ENCODE measurements at regions not wholly inside any gene's neighbourhood (a gene's known extent, or its start where the extent isn't known, plus 50 kb on each side); places are given as distances from the start of the nearest gene placed in this dataset.
"Not testable (repeated sequence)": the region's sequence is repeated elsewhere in the genome, so short reads cannot be mapped to it uniquely, and the experiment has no call there.

DNA sequence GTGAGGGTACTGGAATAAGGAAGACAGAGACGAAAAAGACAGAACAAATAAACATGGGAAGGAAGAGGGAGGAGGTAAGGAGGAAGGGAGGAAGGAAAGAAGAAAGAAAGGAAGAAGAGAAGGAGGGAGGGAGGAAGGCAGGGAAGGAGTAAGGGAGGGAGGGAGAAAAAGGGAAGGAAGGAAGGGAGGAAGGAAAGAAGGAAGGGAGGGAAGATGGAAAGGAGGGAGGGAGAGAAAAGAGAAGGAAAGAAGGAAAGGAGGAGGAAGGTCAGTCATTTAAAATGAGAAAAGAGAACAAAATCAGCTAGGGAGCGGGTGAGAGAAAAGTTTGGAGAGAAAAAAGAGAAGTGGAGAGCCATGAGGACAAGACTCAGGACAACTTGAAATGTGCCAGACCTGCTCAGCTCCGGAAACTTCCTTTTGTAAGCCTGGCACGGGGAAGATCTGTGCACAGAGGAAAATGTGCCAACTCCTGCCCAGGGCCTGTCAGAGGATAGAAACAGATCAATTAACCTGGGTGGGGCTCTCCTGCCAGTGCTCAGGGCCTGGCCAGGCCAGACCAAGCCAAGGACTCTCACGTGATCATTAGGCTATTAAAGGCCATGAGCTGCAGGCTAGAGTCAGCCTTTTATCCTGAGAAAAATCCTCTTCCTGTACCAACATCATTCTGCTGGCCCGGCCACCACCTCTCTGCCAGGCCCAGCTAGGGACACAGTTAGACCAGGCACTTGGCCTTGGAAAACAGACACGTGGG lies 50.1 kb upstream of the BCL6 start:
- DNase-seq, result no peak

DNA sequence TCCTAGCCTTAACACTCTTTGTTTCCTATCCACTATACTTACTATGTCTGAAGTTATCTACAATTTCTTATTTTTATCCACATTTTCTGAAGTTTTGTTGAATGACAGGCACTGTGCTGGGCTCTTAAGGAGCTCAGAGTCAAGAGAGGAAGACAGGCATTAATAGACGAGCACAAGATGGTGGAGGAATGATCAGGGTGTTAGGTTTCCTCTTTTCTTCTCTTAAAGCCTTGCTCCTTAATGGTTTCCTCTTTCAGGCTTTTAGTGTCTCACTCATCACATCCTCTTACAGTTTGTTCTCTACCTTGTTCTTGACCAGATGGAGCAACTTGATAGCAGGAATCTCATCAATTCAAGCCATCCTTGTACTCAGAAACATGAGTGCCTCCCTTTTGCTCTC lies 52.9 kb upstream of the BCL6 start:
- DNase-seq, result no peak

DNA sequence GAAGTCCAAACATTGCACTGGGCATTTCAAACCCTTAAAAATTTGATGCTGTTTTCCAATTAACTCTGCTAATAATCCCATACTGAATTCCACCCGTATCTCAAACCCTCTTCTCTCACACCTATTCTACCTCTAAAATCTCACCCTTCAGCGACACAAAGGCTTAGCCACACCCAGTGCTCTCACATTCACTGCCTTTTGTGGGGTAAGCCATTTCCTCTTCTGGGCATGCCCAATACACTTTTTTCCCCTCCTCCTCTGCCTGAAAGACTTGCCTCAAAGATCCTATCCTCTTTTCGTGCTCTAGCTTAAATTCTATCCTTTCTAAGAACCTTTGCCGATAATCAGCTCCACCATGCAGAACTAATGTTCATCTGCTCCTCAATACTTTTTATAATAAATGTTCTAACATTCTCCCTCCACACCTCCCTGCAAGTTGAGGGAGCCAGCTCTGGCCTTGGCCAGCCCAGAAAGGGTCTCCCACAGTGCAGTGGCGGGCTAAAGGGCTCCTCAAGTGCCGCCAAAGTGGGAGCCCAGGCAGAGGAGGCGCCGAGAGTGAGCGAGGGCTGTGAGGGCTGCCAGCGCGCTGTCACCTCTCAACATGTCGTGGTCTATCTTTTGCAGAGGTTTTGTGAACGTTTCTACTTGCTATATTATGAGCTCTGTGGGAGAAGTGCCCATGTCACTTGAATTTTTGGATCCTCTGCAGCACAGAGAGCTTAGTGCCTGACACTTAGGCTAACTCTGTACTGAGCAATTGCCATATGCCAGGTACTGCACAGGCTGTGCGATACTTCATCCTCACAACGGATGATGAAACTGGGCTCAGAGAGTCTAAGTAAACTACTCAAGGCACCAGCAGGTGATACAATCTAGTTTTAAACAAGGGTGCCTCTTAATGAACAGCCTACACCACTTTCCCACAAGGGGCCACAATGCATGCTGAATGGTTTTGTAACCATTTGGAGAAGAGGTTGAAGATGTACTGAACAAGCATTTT lies 53.6 kb upstream of the BCL6 start:
- DNase-seq, result peak; percentile 20

DNA sequence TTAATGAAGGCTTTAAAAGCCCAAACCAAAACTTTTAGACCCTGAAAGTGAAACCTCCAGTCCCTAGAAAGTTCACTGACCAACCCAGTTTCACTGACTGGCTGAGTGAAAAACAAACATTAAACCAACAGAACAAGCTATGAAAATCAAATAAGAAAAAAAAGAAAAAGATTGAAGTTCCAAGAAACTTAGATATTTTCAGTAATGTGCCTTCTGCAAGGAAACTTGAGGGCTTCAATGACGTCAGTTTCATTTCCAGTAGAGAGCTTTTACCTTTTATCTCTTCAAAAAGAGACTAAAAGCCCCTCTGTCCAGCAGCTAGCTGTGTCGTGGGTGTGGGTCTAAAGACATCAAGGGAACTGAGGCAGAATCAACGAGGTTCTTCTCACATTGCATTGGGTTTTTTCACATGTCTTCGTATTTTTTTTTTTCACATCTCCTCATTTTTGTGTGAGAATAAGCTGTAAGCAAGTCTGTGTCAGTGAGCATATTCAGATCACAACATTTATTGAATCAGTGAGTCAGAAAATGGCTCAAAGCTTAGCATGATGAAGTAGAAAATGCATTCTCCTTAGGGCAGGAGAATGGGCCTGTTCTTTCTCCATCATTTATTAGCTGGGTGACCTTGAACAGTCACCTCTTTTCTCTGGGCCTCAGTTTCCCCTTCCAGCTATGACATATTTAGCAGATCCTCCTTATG lies 54.8 kb upstream of the BCL6 start:
- no peak for DNase-seq

DNA sequence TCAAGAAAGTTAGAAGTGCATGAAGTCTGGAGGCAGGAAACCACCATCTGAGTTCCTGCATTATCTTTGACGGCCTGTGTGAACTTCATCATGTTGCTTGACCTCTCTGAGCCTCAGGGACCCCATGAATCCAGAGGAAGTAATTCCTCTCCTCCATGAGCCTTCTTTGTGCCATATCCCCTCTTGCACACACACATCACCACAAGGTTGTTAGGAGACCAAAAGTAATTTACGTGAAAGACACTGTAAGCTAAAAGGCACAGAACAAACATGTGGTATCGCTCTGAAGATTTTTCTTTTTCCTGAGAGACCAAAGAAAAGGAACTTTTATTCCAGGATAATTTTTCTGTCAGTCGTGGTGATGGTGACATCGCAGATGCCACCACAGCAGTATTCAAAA lies 55.9 kb upstream of the BCL6 start:
- no peak for DNase-seq

DNA sequence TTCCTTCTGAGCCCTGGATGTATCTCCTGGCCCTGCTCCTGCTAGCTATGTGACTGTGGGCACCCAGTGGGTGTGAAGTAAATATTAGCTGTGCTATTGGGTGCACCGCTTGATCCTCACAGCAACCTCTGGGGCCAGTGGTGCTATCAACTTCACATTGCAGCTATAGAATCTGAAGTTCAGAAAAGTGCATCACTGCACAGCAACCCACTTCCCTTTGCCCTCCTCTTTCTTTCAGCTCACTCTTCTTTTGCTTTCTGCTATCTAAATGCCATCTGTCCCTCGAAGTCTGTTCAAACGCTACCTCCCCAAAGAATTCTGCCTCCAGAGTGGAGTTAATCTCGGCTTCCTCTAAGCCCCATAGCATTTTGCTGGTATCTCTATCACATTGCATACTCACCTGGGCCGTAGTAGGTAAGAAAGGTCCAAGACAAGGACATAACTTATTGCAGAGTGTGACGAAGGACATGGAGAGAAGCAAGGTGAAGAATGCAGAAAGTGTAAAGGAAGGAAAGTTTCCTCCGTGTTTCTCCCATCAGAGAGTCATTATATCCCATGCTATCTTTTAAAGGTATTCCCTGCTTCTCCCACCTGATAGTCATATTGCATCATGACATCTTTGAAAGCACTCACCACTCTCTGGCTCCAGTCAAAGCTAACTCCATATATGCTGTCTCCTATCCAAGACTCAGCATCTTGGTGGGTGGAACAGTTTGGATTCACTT lies 57.1 kb upstream of the BCL6 start:
- DNase-seq, result no peak

DNA sequence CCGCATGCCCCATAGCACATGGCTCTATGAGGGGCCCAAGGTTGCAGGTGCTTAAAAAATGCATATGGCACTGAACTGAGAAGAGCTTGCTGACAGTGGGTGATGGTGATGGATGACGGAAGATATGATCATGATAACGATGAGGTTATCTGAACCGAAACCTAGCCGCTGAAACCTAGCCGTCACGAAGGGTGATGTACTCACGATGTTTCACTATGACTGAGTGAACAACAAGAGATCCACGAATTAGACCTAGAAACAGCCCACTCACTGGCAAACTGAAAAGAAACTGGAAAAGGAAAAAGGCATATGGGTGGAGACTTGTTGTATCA lies 57.6 kb upstream of the BCL6 start:
- peak; percentile 29 for DNase-seq

DNA sequence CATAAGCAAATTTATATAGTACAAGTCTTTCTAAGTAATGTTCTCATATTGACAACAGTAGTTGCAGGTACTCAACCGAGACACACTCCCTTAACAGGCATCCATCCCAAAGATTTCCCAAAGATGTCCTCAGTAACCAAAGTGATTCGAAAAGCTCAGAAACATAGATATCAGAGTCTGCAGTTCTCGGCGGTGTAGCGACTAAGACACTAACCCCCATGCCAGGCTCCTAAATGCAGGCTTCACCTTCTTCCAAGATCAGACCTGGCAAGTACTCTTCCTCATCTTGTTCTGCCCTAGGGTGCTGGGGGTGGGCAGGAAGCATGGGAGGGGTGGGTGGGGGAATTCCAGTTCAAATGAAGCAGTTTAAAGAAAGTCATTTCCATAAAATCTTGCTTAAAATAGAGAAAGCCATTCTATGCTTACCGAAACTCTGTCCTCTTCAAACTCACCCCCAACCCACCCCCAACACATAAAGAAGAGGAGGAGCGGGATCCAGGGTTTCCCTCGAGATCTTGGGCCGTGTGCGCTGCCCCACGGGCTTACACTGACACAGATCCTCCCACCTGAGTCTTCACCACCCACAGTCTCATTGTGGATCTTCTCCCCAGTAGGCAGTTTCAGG lies 59.0 kb upstream of the BCL6 start:
- DNase-seq, result no peak

DNA sequence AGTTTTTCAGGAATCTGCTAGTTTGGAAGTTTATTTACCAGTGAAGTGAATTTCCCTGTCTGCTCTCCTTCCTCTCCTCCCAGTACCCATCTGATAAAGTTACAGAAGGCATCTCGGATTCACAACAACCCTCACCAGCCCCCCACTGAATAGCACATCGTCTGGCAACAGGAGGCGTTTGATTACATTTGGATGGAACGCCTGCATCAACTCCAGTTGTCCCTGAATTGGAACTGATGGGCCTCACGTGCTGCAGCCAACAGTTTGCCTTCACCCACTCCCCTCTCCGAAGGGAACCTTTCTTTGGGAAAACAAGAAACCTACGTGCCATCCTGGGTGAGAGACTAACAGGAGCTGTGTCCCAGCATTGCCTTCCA lies 59.5 kb upstream of the BCL6 start:
- DNase-seq, result no peak

DNA sequence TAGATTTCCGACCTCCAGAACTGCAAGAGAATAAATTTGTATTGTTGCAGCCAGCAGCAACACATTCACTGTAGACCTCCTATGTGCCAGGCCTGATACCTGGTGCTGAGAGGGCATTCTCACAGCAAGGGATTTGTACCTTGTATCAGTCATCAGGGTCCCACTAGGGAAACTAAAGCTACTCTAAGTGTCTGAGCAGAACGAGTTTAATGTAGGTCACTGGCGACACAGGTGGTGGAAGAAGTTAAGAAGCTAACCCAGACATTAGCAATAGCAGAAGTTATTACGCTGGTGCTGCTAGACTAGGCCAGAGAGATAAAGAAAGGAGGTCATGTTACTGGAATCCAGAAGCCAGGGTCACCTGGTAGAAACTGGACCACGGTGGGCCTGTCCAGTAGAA lies 60.5 kb upstream of the BCL6 start:
- no peak for DNase-seq

DNA sequence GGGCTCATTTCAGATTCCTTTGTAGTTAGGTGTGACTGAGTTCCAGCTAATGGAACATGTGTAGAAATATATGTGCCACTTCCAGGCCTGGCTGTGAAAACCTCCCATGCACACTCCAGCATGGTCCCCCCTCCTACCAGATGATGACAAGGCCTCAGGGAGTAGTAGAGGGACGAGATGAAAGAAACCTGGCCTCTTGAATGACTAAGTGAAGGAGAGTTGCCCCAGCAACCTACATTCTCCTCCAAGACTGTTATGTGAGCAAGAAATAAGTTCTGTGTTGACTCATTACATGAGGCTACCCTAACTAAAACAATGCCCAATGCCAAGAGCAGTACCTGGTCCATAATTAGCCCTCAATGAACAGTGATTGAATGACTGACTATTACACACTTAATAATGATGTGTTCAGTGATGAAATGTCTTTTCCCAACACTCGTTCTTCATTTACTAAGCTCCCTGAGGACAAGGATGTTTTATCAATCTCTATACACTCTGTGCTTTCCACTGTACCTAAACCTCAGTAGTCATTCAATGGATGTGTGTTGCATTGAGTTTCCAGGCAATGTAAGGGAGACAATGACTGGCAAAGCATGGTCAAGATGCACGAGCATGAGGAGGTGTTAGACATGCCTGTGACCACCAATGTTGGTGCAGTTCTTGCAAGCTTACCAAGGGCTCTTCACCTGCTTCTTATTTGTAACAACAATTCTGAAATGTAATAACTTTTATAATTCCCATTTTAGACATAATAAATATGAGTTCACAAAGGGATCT lies 62.0 kb upstream of the BCL6 start:
- no peak for DNase-seq

DNA sequence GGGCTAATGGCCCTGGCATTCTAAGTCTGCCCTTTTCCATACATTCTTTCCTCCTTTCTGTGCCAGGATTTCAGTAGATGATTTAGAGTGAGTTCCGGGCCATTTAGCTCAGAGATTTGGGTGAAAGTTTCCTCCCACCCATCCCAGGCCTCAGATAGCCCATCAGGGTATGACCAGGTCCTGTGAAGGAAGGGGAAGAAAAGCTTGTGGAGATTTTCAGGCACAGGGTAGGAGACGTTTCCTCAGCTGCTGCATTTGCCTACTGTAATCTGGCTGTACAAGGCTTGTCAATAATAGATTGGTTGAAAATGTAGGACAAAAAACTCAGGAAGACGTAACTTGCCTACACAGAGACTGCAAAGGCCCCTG lies 63.2 kb upstream of the BCL6 start:
- no peak for DNase-seq

DNA sequence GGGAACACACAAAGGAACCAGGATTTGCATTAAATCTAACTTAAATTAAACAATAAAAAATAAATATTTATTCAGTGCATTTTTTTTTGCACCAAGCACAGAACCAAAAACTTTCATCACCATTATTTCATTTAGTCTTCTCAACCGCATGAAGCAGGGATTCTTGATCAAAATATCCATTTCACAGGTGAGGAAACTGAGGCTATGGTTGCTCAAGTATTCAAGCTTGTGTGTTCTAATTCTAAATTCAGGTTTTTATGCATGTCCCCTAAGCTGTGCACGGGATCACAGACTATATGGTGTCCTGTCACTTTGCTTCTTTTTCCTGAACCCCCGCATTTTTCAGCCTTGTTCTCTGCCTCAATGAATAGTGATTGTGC lies 64.3 kb upstream of the BCL6 start:
- DNase-seq, result no peak

DNA sequence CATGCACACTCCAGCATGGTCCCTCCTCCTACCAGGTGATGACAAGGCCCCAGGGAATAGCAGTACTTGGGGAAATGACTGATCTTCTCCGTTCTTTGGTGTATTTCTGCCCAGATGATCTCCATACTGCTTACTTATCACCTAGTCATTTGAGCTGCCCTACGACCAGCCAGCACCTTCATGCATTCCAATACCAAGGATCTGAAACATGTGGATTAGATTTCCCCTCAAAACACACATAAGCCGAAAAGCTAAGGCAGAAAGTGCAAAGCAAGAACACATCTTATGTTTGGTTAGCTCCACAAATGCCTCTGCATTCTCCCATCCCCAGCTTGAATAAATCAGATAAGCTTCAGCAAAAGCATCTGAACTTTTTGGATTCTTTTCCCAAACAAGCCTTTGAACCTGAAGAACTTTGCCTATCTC lies 64.8 kb upstream of the BCL6 start:
- no peak for DNase-seq

DNA sequence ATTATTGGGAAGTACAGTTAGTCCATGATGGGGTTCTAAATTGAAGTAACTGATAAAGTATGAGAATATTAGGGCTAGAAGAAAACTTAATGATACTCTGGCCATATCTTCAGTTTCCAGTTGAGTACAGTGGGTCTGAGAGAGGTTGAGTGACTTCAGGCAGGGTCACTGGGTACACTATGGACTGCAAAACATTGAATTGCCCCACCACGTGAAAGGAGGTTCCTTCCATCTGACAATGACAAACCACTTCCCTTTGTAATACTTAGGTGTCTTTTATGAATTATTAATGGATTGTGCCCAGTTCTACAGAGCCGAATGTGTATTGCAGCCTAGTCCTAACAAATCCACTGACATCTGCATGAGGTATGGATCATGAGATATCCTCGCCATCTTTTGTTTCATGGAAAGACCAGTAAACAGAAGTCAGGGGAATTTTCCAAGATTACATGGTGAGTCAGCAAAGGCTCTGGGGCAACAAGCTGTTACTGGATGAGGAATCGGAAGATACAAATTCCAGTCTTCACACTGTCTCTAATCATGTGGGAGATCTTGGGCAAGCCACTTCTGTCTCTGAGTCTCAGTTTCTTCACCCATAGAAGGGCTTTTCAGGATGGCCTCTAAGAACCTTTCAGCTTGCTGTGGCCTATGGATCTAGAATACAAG lies 66.5 kb upstream of the BCL6 start:
- no peak for DNase-seq

DNA sequence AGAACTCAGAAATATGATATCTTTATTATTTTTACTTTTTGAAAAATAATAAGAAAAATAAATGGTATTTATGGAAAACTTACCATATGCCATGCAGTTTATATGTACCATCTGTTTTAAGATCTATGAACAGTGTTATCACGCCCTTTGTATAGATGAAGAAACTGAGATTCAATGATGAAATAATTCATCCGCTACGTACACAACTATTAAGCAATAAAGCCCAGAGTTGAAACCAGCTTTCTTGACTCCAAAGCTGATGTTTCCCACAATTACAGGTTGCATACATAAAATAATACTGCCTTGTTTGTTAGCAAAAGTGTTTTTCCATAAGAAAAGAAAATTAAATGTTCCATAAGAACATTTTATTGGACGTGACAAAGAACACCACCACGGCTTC lies 67.2 kb upstream of the BCL6 start:
- no peak for DNase-seq

DNA sequence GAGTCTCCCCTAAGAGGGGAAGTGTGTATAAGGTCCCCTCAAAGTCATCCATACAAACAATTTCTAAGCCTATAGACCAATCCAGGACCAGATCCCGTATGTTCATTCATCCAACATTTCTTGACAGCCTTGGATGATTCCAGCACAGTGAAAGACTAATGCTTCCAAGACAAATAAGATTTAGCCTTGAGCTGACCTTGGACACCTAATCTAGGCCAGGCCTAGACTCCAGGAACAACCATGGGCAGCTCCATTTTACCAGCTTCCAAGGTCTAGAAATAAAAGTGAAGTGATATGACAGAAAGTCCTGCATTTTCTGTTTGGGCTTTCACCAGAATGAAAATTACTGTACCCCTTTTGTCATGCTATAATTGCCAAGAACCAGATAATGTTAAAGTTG lies 67.9 kb upstream of the BCL6 start:
- no peak for DNase-seq

DNA sequence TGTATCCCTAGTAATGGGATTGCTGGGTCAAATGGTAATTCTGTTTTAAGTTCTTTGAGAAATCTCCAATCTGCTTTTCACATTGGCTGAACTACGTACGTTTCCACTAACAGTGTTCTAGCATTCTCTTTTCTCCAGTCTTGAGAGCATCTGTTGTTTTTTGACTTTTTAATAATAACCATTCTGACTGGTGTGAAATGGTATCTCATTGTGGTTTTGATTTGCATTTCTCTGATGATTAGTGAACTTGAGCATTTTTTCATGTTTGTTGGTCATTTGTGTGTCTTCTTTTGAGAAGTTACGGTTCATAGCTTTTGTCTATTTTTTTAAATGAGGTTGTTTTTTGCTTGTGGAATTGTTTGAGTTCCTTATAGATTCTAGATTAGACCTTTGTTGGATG lies 72.5 kb upstream of the BCL6 start:
- DNase-seq, result not testable (repeated sequence)

DNA sequence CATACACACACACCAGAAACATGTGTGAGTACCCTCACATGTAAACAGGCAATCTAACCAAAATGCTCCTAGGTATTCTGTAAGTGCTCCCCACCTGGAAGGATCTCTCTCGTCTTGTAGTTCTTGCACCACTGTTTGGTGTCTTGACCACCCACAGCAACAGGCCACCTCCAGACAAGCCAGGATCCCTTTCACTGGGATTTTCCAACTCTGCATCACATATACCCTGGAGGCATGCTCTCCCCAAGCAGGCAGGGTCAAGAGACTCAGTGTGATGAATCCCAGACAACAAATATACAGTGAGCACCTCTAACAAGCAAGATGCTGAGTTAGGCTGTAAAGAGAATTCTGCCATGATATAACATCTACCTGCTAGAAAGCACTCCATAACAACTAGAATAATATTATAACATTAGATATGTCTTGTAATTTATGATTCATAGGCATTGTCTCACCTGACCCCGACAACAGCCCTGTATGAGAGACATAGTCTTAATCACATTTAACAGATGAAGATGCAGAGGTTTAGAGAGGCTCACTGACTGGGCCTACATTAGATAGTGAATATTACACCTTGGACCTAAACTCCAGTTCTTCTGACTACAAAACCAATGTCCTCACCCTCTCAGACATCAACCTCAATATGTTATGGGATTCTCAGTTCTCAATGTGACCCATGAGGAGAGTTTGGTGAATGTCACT lies 76.5 kb upstream of the BCL6 start:
- no peak for DNase-seq

DNA sequence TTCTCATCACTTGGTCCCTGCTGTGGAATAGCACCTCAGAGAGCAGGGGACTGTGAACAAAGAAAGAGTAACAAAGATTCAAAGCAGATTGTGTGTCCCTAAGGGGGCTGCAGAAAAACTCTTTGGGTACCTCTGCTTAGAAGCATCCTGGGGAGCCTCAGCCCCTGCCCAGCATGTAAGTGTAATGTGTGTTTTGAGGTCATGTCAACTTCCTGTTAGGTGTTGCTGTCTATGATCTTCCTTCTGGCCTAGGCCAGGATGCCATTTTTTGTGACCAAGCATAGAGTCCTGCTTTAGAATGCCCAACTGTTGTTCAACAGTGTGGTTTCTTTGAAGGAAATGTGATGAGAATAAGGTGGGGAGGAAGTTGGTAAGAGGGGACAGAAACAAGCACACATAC lies 77.1 kb upstream of the BCL6 start:
- no peak for DNase-seq

DNA sequence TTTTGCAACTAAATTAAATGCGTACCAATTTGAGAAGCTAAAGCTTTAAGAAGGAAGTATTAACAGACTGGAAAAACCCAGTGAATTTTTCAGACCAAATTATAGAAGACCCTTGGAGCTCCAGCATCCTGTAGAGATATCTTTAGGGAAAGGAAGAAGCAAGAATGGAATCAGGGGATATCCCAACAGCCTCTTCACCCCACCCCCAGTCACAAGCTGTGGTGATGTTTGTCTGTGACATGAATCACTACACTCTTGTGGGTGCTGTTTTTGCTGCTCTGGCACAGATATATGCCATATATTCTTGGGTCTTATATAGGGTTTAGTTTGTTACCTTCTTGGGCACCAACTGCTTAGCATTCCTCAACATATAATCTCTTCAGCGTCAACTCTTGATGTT lies 78.5 kb upstream of the BCL6 start:
- DNase-seq, result no peak
